ENCODE measurements at regions not wholly inside any gene's neighbourhood (a gene's known extent, or its start where the extent isn't known, plus 50 kb on each side); places are given as distances from the start of the nearest gene placed in this dataset.

GRCh38 chr11:35077709-35078469, 61.1 kb upstream of the CD44 start:
- peak; percentile 14 to 88 (median 29) for DNase-seq

- no peak for DNase-seq
Observed at GRCh38 chr11:35078470-35078735, 60.6 kb upstream of the CD44 start.

- DNase-seq, result no peak
Observed at GRCh38 chr11:35079611-35080010, 59.4 kb upstream of the CD44 start.

GRCh38 chr11:35082321-35083180, 56.4 kb upstream of the CD44 start:
- peak; percentile 58 to 91 (median 79) for DNase-seq

GRCh38 chr11:35083181-35083430, 55.9 kb upstream of the CD44 start:
- DNase-seq, result no peak

GRCh38 chr11:35083431-35084238, 55.3 kb upstream of the CD44 start:
- peak; percentile 32 to 81 (median 66) for DNase-seq

- DNase-seq, result no peak
Observed at GRCh38 chr11:35084817-35085440, 54.0 kb upstream of the CD44 start.

- no peak for DNase-seq
Observed at GRCh38 chr11:35085531-35086165, 53.3 kb upstream of the CD44 start.

GRCh38 chr11:35087648-35088047, 51.3 kb upstream of the CD44 start:
- DNase-seq, result no peak

- no peak for DNase-seq
Observed at GRCh38 chr11:35088226-35088625, 50.7 kb upstream of the CD44 start.

- no peak for DNase-seq
Observed at GRCh38 chr11:35088676-35089075, 50.3 kb upstream of the CD44 start.

Data from T-helper 1 cell (primary cell).